ENCODE measurements at regions not wholly inside any gene's neighbourhood (a gene's known extent, or its start where the extent isn't known, plus 50 kb on each side); places are given as distances from the start of the nearest gene placed in this dataset.

- no peak overlapping the region for H2BK15ac ChIP-seq (ENCODE audit: low read length)
- no peaks in the 10 kb centered on the region; the same call in 1 of the 2 replicates for H3K79me1 ChIP-seq (ENCODE audit: low read depth, low read length)
- H3K4ac ChIP-seq (replicated peaks; ENCODE audit: insufficient read length, low read depth, low read length): no peak overlapping the region
- H2AFZ ChIP-seq (ENCODE audit: low read length): no peak overlapping the region
- H3K27ac ChIP-seq (ENCODE audit: low read depth, low read length): no peak overlapping the region
- no peak overlapping the region for H3K23ac ChIP-seq (ENCODE audit: insufficient read length)
- peaks cover 0 to 2% (median 0%) of the 10 kb centered on the region in 4 experiments; a peak in 1 of 8 replicates for H3K36me3 ChIP-seq (ENCODE audit: control insufficient read depth in 2 of 4, insufficient read depth in 4 of 4, low read length in 3 of 4)
- no peak overlapping the region for H3K56ac ChIP-seq (replicated peaks; ENCODE audit: insufficient read length, low read depth, low read length)
- WGBS, 2 experiments (ENCODE audit: extremely low coverage in 1 of 2, insufficient coverage in 1 of 2, insufficient read length in 1 of 2, insufficient replicate concordance in 2 of 2, low coverage in 1 of 2, low lambda C conversion rate in 2 of 2, missing lambda C conversion rate in 1 of 2): 76% methylated on average over 5 of the region's 5 CpGs; no CpG with 5 or more reads in 1 of the 2 experiments
- no peaks in the 10 kb centered on the region for H3K4me1 ChIP-seq (replicated peaks in 1 of 4; ENCODE audit: control insufficient read depth in 3 of 4, insufficient read depth in 4 of 4, low read length in 3 of 4)
- DNase-seq (ENCODE audit: low read depth in 1 of 2, low spot score in 2 of 2) (no peak), FAIRE-seq (no peak)
- no peak overlapping the region for H2AK5ac ChIP-seq (ENCODE audit: low read depth, low read length)
- no peak overlapping the region for H3K4me3 ChIP-seq (ENCODE audit: extremely low read depth in 1 of 4, insufficient read depth in 2 of 4, low read depth in 3 of 4, low read length in 4 of 4)
- H2BK20ac ChIP-seq (ENCODE audit: low read length): no peak overlapping the region
- H2BK120ac ChIP-seq (replicated peaks; ENCODE audit: low read depth, low read length): no peak overlapping the region
- no peak for TF ChIP-seq RFX5 (IDR thresholded peaks at IDR 0.05; ENCODE audit: borderline replicate concordance, low read depth, low read length)
- no peak for TF ChIP-seq JUN (IDR thresholded peaks at IDR 0.05; ENCODE audit: low read depth, low read length)
- no peak for TF ChIP-seq KDM5A (IDR thresholded peaks at IDR 0.05; ENCODE audit: low read length)
- TF ChIP-seq SP4 (IDR thresholded peaks at IDR 0.05; ENCODE audit: low read length): no peak
- TF ChIP-seq HDAC6 (IDR thresholded peaks at IDR 0.05; ENCODE audit: low read depth, low read length): no peak
- no peak overlapping the region for H2BK12ac ChIP-seq (ENCODE audit: low read depth, low read length)
- H3K9me3 ChIP-seq (ENCODE audit: insufficient read depth in 2 of 2, low read depth in 1 of 2, low read length in 1 of 2): no peaks in the 10 kb centered on the region
- no peaks in the 10 kb centered on the region for H4K20me1 ChIP-seq (replicated peaks in 1 of 2; ENCODE audit: control insufficient read depth in 1 of 2, insufficient read depth in 2 of 2, low read length in 2 of 2)
- no peak overlapping the region for H3K4me2 ChIP-seq (ENCODE audit: insufficient read depth in 1 of 2, low read depth in 2 of 2, low read length in 2 of 2)
- H4K91ac ChIP-seq (replicated peaks; ENCODE audit: insufficient read length, low read length): no peak overlapping the region
- H3K79me2 ChIP-seq (ENCODE audit: control insufficient read depth in 1 of 2, insufficient read depth in 2 of 2, low read length in 2 of 2): no peaks in the 10 kb centered on the region
- no peak overlapping the region for H3K14ac ChIP-seq (ENCODE audit: insufficient read length)
- H2BK5ac ChIP-seq (ENCODE audit: low read depth, low read length): no peak overlapping the region
- H3K9ac ChIP-seq (replicated peaks in 1 of 4; ENCODE audit: extremely low read depth in 1 of 4, low read depth in 3 of 4, low read length in 3 of 4): no peak overlapping the region
- ChIA-PET POLR2A (ENCODE audit: partially characterized antibody) (no interaction called here), CTCF (ENCODE audit: partially characterized antibody) (interaction anchor here (1.8 kb wide), 1 partner anchor 9 kb away, joined by 4 read pairs; no protein-coding TSS in a partner anchor)
- H3K27me3 ChIP-seq (replicated peaks in 1 of 4; ENCODE audit: control insufficient read depth in 3 of 4, extremely low read depth in 1 of 4, insufficient read depth in 3 of 4, low read length in 3 of 4): no peaks in the 10 kb centered on the region
- H4K5ac ChIP-seq (ENCODE audit: insufficient read length, low read depth, low read length): no peak overlapping the region
- H3K18ac ChIP-seq (ENCODE audit: extremely low read depth, low read length): no peak overlapping the region
- no peaks in the 10 kb centered on the region for H3K23me2 ChIP-seq (ENCODE audit: low read depth, low read length)
- no peak overlapping the region for H4K8ac ChIP-seq (ENCODE audit: extremely low read depth, insufficient read depth, low read length)
These were observed 115.0 kb upstream of the PZP start for GRCh38 chr12:9323144-9323681.
